ENCODE measurements at regions not wholly inside any gene's neighbourhood (a gene's known extent, or its start where the extent isn't known, plus 50 kb on each side); places are given as distances from the start of the nearest gene placed in this dataset.
"Not testable (repeated sequence)": the region's sequence is repeated elsewhere in the genome, so short reads cannot be mapped to it uniquely, and the experiment has no call there.

- peak; percentile 84 for DNase-seq (ENCODE audit: low read depth)
Measured at GRCh38 chr1:232142403-232143314, 487.3 kb downstream of the SIPA1L2 start.

- DNase-seq (ENCODE audit: low read depth): not testable (repeated sequence)
Measured at GRCh38 chr1:232141167-232141448, 488.8 kb downstream of the SIPA1L2 start.

- no peak for DNase-seq (ENCODE audit: low read depth)
Measured at GRCh38 chr1:232140419-232141166, 489.3 kb downstream of the SIPA1L2 start.

- no peak for DNase-seq (ENCODE audit: low read depth)
Measured at GRCh38 chr1:232139444-232139843, 490.5 kb downstream of the SIPA1L2 start.

GRCh38 chr1:232138044-232138443, 491.9 kb downstream of the SIPA1L2 start:
- no peak for DNase-seq (ENCODE audit: low read depth)

GRCh38 chr1:232137066-232137465, 492.9 kb downstream of the SIPA1L2 start:
- DNase-seq (ENCODE audit: low read depth): no peak

GRCh38 chr1:232136136-232136535, 493.8 kb downstream of the SIPA1L2 start:
- DNase-seq (ENCODE audit: low read depth): no peak

- no peak for DNase-seq (ENCODE audit: low read depth)
Measured at GRCh38 chr1:232134365-232134764, 495.6 kb downstream of the SIPA1L2 start.

- no peak for DNase-seq (ENCODE audit: low read depth)
Measured at GRCh38 chr1:232132572-232132971, 497.4 kb downstream of the SIPA1L2 start.

- no peak for DNase-seq (ENCODE audit: low read depth)
Measured at GRCh38 chr1:232131715-232132391, 498.1 kb downstream of the SIPA1L2 start.

- no peak for DNase-seq (ENCODE audit: low read depth)
Measured at GRCh38 chr1:232130815-232131480, 499.0 kb downstream of the SIPA1L2 start.

GRCh38 chr1:232127190-232127589, 500.6 kb downstream of the DISC1 start:
- peak; percentile 88 for DNase-seq (ENCODE audit: low read depth)

- DNase-seq (ENCODE audit: low read depth): no peak
Measured at GRCh38 chr1:232123775-232124659, 497.4 kb downstream of the DISC1 start.

- not testable (repeated sequence) for DNase-seq (ENCODE audit: low read depth)
Measured at GRCh38 chr1:232117903-232118302, 491.3 kb downstream of the DISC1 start.

GRCh38 chr1:232114985-232115384, 488.4 kb downstream of the DISC1 start:
- no peak for DNase-seq (ENCODE audit: low read depth)

- no peak for DNase-seq (ENCODE audit: low read depth)
Measured at GRCh38 chr1:232112076-232112475, 485.5 kb downstream of the DISC1 start.

- no peak for DNase-seq (ENCODE audit: low read depth)
Measured at GRCh38 chr1:232111611-232112010, 485.0 kb downstream of the DISC1 start.

GRCh38 chr1:232110281-232111090, 483.9 kb downstream of the DISC1 start:
- no peak for DNase-seq (ENCODE audit: low read depth)

GRCh38 chr1:232109391-232109790, 482.8 kb downstream of the DISC1 start:
- DNase-seq (ENCODE audit: low read depth): no peak

GRCh38 chr1:232108598-232108997, 482.0 kb downstream of the DISC1 start:
- DNase-seq (ENCODE audit: low read depth): peak; percentile 91

Measured in HT1080 (cell line).